ENCODE measurements at regions not wholly inside any gene's neighbourhood (a gene's known extent, or its start where the extent isn't known, plus 50 kb on each side); places are given as distances from the start of the nearest gene placed in this dataset.
"Not testable (repeated sequence)": the region's sequence is repeated elsewhere in the genome, so short reads cannot be mapped to it uniquely, and the experiment has no call there.

GRCh38 chr2:226573158-226573557, 226.5 kb downstream of the IRS1 start:
- no peak for DNase-seq

GRCh38 chr2:226564667-226565066, 235.0 kb downstream of the IRS1 start:
- no peak for DNase-seq

GRCh38 chr2:226561962-226562361, 237.7 kb downstream of the IRS1 start:
- DNase-seq = no peak

- DNase-seq = no peak
Measured at GRCh38 chr2:226560325-226560724, 239.3 kb downstream of the IRS1 start.

GRCh38 chr2:226559536-226559935, 240.1 kb downstream of the IRS1 start:
- no peak for DNase-seq

GRCh38 chr2:226558418-226558817, 241.2 kb downstream of the IRS1 start:
- DNase-seq = no peak

- DNase-seq = no peak
Measured at GRCh38 chr2:226556050-226556449, 243.6 kb downstream of the IRS1 start.

- no peak for DNase-seq
Measured at GRCh38 chr2:226554701-226555100, 244.9 kb downstream of the IRS1 start.

GRCh38 chr2:226553333-226553732, 246.3 kb downstream of the IRS1 start:
- DNase-seq = no peak

- DNase-seq = no peak
Measured at GRCh38 chr2:226552571-226553285, 246.9 kb downstream of the IRS1 start.

GRCh38 chr2:226551522-226552250, 247.9 kb downstream of the IRS1 start:
- DNase-seq = no peak

GRCh38 chr2:226550801-226551200, 248.8 kb downstream of the IRS1 start:
- DNase-seq = no peak

- DNase-seq = no peak
Measured at GRCh38 chr2:226548732-226549131, 250.9 kb downstream of the IRS1 start.

GRCh38 chr2:226544596-226545210, 254.9 kb downstream of the IRS1 start:
- no peak for DNase-seq

GRCh38 chr2:226540204-226540994, 259.2 kb downstream of the IRS1 start:
- no peak for DNase-seq

GRCh38 chr2:226536410-226536809, 263.2 kb downstream of the IRS1 start:
- DNase-seq = no peak

GRCh38 chr2:226532976-226533375, 266.6 kb downstream of the IRS1 start:
- DNase-seq = not testable (repeated sequence)

- no peak for DNase-seq
Measured at GRCh38 chr2:226531061-226531810, 268.4 kb downstream of the IRS1 start.

- no peak for DNase-seq
Measured at GRCh38 chr2:226529556-226529955, 270.1 kb downstream of the IRS1 start.

- no peak for DNase-seq
Measured at GRCh38 chr2:226526716-226527115, 272.9 kb downstream of the IRS1 start.

GRCh38 chr2:226524381-226524843, 275.2 kb downstream of the IRS1 start:
- no peak for DNase-seq

GRCh38 chr2:226520723-226521122, 278.9 kb downstream of the IRS1 start:
- no peak for DNase-seq

Measured in cerebellar nuclear complex (tissue), 1 donor.